ENCODE measurements at regions not wholly inside any gene's neighbourhood (a gene's known extent, or its start where the extent isn't known, plus 50 kb on each side); places are given as distances from the start of the nearest gene placed in this dataset.

GRCh38 chr13:53342623-53343360, 314.2 kb downstream of the OLFM4 start:
- Mint-ChIP-seq H3K4me3 (no peak overlapping the region), H3K9me3 (no peaks in the 10 kb centered on the region), H3K4me1 (peaks cover 25% of the 10 kb centered on the region), H3K27me3 (ENCODE audit: insufficient read depth, low read depth) (peaks cover 4% of the 10 kb centered on the region), H3K27ac (peak overlapping the region; percentile 13), H3K36me3 (no peaks in the 10 kb centered on the region)
- no peaks in the 10 kb centered on the region for H3K9me3 ChIP-seq (ENCODE audit: low read depth)
- no peaks in the 10 kb centered on the region for H3K36me3 ChIP-seq
- no peaks in the 10 kb centered on the region for H3K79me2 ChIP-seq (ENCODE audit: low read depth)
- H3K4me2 ChIP-seq: peak overlapping the region; percentile 70
- peak overlapping the region; percentile 68 for H3K27ac ChIP-seq
- no peak overlapping the region for H3K4me3 ChIP-seq
- H3K9ac ChIP-seq: no peak overlapping the region
- DNase-seq (ENCODE audit: low spot score): peak; percentile 44
- peaks cover 28% of the 10 kb centered on the region for H3F3A ChIP-seq (ENCODE audit: low read depth)
- TF ChIP-seq CTCF (IDR thresholded peaks at IDR 0.05) (peak; percentile 13), EZH2 (IDR thresholded peaks at IDR 0.05) (no peak), EZH2phosphoT487 (IDR thresholded peaks at IDR 0.05) (no peak)
- no peaks in the 10 kb centered on the region for H4K20me1 ChIP-seq (ENCODE audit: low read depth)
- no peaks in the 10 kb centered on the region for H3K27me3 ChIP-seq
- no peak overlapping the region for H2AFZ ChIP-seq (replicated peaks)
- H3K4me1 ChIP-seq: peaks cover 23% of the 10 kb centered on the region

- Mint-ChIP-seq H3K27me3 (ENCODE audit: insufficient read depth, low read depth) (peaks cover 4% of the 10 kb centered on the region), H3K4me3 (no peak overlapping the region), H3K36me3 (no peaks in the 10 kb centered on the region), H3K9me3 (no peaks in the 10 kb centered on the region), H3K27ac (no peak overlapping the region), H3K4me1 (peaks cover 25% of the 10 kb centered on the region)
- Histone ChIP-seq H3K4me1 (peaks cover 23% of the 10 kb centered on the region), H3F3A (ENCODE audit: low read depth) (peaks cover 28% of the 10 kb centered on the region), H2AFZ (replicated peaks) (no peak overlapping the region), H3K9me3 (ENCODE audit: low read depth) (no peaks in the 10 kb centered on the region), H3K4me2 (peak overlapping the region; percentile 70), H3K4me3 (no peak overlapping the region), H3K27ac (peak overlapping the region; percentile 68), H4K20me1 (ENCODE audit: low read depth) (no peaks in the 10 kb centered on the region), H3K36me3 (no peaks in the 10 kb centered on the region), H3K27me3 (no peaks in the 10 kb centered on the region), H3K9ac (no peak overlapping the region), H3K79me2 (ENCODE audit: low read depth) (no peaks in the 10 kb centered on the region)
- DNase-seq (ENCODE audit: low spot score): peak; percentile 85
- TF ChIP-seq EZH2phosphoT487 (IDR thresholded peaks at IDR 0.05) (peak; percentile 25), CTCF (IDR thresholded peaks at IDR 0.05) (no peak)
These were observed 314.7 kb downstream of the OLFM4 start for GRCh38 chr13:53343361-53343744.

GRCh38 chr13:53351021-53351420, 322.4 kb downstream of the OLFM4 start:
- Histone ChIP-seq H3F3A (ENCODE audit: low read depth) (no peaks in the 10 kb centered on the region), H3K27me3 (no peaks in the 10 kb centered on the region), H4K20me1 (ENCODE audit: low read depth) (no peaks in the 10 kb centered on the region), H3K79me2 (ENCODE audit: low read depth) (no peaks in the 10 kb centered on the region), H3K4me2 (no peak overlapping the region), H3K27ac (no peak overlapping the region), H3K9me3 (ENCODE audit: low read depth) (no peaks in the 10 kb centered on the region), H2AFZ (replicated peaks) (no peak overlapping the region), H3K4me1 (peaks cover 4% of the 10 kb centered on the region), H3K4me3 (no peak overlapping the region), H3K9ac (no peak overlapping the region), H3K36me3 (no peaks in the 10 kb centered on the region)
- no peak overlapping the region for H3K27ac Mint-ChIP-seq
- no peaks in the 10 kb centered on the region for H3K36me3 Mint-ChIP-seq
- peaks cover 5% of the 10 kb centered on the region for H3K27me3 Mint-ChIP-seq (ENCODE audit: insufficient read depth, low read depth)
- H3K4me1 Mint-ChIP-seq: peaks cover 4% of the 10 kb centered on the region
- no peak for DNase-seq (ENCODE audit: low spot score)
- H3K9me3 Mint-ChIP-seq: no peaks in the 10 kb centered on the region
- no peak overlapping the region for H3K4me3 Mint-ChIP-seq
- no peak for TF ChIP-seq CTCF (IDR thresholded peaks at IDR 0.05)
- TF ChIP-seq EZH2phosphoT487 (IDR thresholded peaks at IDR 0.05): no peak
- no peak for TF ChIP-seq EZH2 (IDR thresholded peaks at IDR 0.05)
